Stimulated activated CD8-positive, alpha-beta memory T cell treated with anti-CD3 and anti-CD28 coated beads, Interleukin-15, amount 100 ng/mL, for 48 hours (primary cell): ENCODE measurements at regions not wholly inside any gene's neighbourhood (a gene's known extent, or its start where the extent isn't known, plus 50 kb on each side); places are given as distances from the start of the nearest gene placed in this dataset.

Experiments used
- DNase-seq, 2 donors: peaks; one replicate each; pipeline ENCODE4 v3.0.0-alpha.2; 2020; ENCODE audit warnings: low read depth in 2 of 2

DNA sequence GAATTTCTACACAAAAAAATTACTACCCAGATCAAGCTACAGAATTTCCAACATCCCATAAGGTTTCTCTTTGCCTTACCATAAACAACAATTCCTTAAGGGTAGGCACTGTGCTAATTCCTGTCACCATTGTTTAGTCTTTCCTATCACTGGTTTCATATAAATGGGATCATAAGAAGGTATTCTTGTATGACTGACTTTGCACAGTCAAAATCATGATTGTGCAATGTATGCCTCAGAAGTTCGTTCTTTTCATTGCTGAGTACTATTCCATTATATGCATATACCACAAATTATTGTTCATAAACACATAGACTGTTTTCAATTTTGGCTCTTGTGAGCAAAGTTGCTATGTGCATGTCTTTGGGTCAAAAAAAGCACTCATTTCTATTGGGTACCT lies 611.6 kb upstream of the CADM1 start:
- DNase-seq: no peak

DNA sequence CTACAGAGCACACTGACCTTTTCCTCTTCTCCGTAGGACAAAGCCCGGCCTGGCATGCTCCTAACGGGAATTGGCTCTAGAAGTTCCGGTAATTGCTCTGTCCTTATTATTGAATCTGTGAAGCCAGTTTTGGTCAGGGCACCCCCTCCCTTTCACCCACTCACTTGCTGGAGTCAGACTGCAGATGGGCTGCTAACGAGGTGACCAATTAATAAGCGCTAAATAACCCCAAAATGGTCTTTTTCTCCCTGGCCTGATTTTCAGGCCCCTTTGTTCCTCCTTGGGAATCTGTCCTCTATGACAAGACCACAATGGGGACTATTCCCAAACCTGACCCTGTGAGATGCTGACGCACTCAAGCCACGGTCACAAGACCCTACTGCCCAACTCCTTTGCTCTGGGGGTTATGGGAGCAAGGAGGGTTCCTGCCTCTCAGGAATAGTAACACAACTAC lies 610.0 kb upstream of the CADM1 start:
- DNase-seq: no peak

DNA sequence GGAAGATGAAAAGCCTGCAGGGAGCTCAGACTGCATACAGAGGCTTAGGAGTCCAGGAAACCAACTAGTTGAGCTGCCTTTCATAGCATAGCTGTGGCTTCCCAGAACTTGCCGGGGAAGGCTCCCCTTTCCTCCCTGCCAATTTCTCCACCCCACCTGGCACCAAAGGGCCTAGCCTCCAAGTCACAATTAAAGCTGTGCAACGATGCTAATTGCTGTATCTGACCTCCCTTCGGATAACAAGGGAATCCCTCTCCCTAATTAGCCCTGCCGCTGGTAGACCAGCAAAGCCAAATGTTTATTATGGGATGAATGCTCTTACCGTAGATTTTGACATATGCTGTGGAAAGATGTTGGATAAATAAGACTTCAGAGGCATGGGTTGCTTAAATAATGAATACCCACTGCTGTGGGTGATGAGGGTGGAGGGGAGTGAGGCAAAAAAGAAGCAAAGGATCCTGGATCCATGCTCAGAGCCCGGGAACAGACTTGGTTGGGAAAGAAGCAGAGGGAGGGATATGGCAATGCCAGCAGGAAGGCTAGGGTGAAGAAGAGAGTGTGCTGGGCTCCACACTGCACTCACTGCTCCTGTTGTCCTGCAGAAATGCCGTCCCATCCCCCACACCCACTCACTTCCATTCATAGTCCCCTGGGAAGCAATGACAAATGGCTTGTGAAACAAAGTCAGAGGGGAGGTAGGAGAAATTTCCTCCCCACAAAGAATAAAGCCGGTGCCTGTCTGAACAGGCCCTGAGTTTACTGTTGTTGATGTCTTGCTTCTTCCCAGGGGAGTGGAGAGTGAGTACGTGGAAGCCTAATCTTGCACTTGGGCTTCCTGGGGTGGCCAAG lies 608.1 kb upstream of the CADM1 start:
- DNase-seq: no peak

DNA sequence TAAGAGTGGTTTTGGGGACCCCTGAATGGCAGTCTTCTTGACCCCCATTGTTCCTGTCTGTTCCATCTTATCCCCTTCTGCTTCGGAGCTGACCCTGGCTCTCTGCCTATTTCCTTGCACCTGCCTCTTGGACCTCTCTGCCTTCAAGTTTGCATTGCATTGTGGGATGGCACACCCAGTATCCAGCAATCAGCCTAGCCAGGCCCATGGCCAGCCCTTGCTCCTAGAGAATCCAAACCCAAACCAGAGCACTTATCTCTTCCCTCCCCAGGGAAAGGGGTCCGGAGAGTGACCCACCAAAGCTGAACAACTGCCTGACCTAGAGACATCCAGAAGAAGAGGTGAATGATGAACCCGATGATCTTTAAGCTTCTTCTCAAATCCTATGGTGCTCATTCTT lies 607.3 kb upstream of the CADM1 start:
- DNase-seq: no peak

DNA sequence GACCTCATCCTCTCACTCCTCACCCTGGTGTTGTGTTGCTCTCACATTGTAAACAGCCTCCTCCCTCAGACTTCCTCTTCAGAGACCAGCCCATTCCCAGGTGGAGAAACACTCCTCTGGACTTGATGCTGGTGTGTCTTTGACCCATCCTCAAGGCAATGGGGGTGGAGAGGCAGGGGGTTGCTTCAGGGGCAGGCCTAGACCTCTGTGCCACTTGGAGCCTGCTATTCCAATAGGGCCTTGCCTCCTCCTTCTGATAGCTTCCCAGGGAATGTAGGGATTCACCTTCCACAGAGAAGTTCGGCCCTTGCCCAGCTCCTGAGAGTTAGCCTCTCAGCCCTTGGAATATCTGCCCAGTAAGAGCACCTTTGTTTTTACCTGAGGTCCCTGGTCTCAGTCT lies 606.6 kb upstream of the CADM1 start:
- DNase-seq: no peak

DNA sequence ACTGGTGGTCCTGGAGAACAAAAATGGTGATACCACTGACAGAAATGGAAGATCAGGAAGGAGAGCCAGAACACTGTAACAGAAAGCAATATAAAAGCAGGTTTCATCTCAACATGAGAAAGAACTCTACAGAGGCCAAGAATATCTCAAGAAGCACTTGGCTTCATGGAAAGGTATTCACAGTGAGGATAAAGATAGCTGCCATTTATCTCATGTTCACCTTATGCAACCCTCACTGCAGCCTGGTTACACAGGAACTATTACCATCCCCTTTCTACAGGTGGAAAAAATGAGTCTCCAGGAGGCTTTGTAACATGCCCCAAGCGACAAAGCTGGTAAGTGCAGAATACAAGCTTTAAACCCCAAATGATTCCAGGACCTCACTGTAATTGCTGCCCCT lies 606.1 kb upstream of the CADM1 start:
- no peak for DNase-seq

DNA sequence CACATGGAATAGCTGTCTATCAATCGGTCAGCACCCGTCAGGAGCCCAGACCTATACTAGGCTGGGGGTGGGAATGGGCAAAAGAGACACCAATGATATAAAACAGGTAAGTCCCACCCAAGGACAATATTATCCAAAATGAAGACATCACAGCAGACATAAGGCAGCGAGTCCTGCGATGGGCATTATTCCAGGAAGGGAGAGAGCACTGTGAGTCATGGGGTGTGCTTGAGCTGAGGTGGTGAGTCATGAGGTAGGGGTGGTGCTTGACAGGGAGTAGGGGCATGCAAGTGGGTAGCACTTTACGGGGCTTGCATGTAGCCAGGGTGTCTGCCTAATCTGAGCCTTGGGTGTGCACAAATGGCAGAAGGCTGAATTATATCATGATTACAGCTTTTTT lies 605.0 kb upstream of the CADM1 start:
- no peak for DNase-seq

DNA sequence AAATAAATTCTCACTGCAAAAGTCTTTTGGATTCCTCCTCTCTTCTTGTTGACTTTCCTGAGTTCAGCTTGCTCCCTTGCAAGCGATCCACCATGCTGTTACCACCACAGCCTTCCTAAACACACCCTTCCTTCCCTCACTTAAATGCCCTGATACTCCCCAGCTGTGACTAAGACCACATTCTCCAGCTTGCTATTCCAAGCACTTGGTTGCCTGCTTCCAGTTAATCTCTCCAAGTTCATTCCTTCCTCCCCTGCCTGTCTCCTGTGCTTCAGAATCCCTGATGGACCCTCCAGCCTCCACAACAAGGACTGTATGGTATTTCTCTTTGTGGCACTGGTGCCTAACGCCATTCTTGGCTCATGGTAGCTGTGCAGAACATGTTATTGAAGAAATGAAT lies 603.9 kb upstream of the CADM1 start:
- DNase-seq: no peak

DNA sequence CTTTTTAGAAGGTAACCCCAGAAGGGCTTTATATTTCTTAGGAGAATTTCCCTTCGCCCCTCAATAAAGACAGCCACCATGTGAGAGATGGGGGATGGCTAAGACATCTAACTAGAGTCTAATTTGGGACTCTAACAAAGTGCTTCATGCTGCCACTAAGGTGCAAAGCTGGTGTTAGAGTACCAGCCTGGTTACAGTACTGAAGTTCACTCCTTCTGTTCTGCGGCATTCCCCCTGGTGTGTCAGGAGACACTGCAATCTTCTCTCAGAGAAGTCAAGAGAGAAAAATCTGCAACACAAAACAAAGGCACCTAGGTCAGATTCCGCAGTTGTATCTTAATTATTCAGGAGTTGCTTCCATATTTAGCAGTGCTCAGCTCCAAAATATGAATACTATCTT lies 603.0 kb upstream of the CADM1 start:
- DNase-seq: no peak

DNA sequence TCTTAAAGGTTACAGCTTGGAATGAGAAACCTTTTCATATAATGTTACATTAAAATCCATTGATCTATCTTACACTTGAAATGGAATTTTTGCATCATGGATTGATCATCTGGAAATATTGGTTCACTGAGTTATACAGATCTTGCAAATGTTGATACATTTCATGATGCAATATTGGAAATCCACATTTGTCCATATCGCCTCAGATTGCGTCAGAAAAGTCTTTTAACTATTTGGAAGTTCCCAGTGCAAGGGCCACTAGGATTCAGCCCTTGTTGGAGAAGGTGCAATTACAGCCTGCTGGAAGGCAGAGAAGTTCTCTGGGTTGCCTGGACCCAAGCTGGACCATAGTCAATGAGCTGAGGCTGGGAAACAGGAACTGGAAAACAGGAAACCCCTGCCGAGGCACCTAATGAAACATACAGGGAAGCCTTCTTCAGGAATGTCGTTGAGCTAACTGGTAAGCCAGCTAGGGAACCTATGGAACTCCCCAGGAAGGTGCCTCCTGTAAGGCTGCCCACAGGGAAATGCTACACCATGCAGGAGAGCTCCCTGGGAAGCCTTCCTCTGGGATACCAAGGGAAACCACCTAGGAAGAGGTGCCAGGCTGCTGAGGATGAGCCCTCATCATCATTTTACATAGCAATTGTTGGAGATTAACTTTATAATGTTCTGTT lies 600.4 kb upstream of the CADM1 start:
- DNase-seq: no peak

DNA sequence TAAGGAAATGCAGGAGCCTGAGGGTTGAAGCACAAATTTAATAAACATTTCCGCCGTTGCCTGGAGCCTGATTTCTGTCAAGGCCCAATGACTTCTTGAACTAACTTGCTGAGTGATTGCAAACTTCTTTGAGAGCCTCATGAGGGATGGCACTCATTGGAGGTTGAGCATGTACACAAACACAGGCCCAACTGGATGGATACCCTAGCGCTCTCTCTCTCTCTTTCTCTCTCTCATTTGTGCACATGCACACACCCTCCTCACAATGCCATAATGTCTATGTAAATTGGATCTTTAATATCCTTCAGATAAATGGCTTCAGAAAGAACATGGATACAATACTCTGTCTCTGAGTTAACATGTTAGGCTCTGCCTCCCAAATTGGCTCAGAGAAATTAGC lies 597.7 kb upstream of the CADM1 start:
- DNase-seq: no peak

DNA sequence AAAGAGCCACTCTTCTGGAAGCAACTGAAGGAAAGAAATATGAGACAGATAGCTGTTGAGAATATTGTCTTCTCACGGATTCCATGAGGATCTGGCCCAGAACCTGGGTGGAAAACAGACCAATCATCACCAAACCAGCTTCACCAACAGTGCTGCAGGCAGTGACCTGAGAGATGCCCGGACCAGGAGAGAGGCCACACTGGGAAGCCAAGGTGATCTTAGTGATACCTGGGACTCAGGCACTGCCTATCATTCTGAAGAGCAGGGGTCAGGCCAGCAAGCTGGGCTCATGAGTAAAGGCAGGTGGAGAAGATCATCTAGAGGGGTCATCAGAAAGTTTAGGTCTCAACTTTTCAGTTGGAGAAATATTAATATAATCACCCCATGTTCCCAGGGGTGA lies 595.8 kb upstream of the CADM1 start:
- no peak for DNase-seq

DNA sequence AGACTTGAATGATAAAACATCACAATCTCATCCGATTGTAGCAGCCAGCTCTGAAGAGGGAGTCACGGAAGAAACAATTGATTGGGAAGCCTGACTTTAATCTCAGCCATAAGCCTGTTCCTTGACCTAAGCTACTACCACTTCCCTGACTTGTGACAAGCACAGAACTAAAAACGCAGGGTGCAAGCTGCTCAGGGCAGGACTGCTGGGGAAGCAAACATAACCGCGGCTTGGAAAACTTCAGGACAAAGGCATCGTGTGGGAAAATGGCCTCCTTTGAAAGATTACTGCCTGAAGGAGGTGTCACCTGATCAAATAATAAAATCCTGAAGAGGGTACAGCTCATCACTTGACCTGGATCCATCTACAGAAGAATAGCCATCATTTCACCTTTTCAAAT lies 595.3 kb upstream of the CADM1 start:
- DNase-seq: no peak

DNA sequence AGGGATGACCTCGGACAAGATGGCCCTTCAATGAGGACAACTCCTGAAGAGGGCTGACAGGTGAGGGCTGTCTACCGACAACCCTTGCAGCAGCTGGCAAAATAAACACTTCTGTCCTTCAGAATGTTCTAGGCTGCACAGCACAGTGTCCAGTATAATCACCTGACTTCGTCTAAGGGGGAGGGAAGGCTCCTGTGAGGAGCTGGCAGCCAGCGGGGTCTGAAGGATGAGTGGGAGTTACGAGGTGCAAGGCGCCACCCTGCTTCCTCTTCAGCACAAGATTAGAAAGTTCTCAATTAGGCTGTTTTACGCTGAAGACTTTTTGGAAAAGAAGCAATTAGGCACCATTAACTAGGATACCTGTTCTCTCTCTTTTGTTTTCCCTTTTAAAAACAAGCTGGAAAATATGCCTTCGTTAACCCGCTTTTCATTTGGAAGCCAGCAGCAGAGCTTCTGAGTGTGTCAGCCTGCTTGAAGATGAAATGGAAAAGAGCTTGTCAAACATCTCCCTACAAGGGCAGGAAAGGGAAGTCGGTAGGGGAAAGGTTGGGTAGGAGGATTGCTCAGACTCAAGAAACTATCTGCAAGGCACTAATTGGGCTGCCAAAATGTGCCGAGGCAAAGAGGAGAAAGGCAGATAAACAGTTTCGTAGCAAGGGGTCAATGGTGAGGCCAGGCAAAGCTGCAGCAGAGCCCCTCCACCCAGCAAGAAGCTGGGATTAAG lies 592.2 kb upstream of the CADM1 start:
- no peak for DNase-seq

DNA sequence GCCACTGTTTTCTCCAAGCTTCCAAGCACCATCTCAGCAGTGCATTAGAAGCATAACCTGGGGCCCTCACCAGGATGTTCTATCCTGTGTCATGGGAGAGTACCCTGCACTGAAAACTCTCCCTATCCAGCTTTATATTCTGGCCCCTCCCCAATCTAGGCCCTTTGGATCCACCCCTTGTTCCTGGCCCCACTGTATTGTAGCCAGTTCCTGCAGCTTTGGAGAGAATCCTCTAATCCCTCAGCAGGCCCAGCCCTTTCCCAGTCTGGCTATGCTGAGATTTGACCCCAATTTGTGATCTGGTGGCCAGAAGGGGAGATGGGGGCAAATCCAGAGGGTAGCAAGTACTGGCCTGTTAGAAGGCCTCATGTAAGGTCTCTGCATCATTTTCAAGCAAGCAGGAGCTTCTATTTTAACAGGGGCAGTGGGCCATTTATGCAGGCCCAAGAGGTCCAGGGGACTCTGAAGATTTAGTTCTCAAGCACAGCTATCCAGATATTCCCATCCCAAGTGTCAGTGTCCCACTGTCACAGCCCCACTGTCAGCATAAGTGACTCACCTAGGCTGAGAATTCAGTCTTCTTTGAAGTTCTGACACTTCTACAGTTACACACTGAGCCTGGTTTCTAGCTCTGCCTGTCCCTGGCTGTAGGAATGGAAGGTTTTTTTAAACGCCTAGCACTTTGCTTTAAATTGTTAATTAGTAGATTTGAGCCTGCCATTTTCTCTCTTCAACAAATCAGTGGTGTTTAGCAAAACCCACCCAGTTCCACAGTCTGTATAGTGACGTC lies 589.5 kb upstream of the CADM1 start:
- no peak for DNase-seq

DNA sequence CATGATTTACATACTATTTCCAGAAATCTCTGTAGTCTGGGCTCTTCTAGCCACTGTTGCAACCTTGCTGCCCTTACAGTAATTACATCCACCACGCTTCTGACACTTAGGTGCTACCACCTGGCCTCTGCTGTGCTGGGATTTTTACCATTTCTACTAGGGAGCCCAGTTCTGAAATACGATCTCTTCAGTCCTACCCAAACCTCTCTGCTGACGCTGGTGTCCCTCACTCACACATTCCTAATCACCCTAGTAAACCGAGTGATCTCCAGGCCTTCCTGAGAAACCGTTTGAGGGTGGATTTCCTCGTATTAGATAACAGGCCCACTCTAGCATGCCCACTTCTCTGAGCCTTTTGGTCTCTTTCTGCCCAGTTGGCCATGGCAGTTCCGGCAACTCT lies 588.9 kb upstream of the CADM1 start:
- no peak for DNase-seq

DNA sequence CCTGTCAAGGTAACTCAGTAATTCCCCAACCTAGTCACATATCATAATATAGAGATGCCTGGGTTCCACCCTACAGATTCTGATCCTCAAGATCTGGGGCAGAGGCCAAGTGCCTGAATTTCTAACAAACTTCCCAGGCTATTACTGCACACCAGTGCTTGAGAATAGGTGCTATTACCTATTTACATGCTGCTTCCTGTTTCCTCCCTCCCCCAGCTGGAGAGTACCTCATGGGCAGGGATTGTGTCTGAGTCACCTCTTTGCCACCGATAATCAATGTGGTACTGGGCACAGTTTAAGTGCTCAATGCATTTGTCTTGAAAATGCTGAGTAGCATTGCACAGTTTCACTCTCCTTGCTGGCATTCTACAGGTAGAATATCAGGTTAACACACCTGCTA lies 582.2 kb upstream of the CADM1 start:
- DNase-seq: no peak

DNA sequence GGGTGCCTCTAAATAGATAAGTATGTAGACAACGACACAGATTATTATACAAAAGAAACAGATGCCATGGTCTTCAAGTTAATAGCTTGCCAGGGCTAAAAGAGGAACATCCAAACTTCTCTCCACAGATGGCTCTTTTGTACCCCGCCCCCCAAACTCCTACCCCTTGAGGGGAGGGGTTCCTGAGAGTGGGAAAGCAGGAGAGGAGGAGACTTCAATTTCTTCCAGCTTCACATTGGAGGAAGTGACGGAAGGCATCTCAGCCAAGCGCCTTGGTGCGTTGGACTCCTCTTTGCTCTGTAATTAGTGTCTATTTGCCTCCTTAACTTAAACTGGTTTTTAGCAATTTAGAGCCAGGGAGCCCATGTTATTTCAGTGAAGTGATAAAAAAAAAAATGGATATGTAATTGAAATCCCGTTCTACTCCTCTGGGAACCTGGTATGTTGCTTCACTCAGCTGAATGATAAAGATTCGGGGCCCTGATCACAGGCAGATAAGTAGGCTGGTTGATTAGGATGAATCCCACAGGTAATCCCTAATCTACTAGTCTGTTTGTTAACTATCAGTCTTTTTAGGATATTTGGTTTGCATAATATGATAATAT lies 580.9 kb upstream of the CADM1 start:
- no peak for DNase-seq

DNA sequence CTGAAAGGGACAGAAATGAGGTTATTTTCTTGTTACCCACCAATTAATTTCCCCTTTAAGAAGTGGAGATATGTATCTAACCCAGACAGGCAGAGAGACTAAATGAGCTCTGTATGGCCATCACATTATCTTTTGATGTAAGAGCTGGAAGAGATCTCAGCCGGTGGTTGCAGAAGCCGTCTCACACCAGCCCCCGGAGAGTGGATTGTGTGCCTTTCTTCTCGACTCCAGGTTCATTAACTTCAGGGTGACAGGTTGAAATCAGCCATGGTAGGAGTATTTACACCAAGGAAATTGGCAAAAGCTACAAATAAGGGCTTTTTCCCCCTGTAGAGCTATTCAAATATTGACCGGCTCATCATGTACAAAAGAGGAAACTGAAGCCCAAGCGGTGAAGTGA lies 580.3 kb upstream of the CADM1 start:
- DNase-seq: no peak

DNA sequence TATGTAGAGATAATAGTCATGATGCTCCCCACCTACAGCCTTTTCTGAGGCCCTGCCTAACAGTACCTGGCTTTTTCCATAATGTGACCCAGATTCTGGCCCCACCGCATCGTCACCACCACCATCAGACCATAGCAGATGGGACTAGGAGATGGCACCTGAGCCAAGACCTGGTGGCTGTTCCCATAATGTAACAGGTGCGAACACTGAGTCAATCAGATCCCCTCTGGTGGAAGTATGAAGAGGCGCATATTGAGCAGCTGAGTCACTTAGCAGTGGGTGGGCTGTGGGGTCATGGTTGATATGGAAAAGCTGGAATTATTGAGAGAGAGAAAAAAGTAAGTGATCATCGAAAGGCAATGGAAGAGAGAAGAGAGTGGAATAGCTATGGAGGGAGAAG lies 578.0 kb upstream of the CADM1 start:
- DNase-seq: no peak

DNA sequence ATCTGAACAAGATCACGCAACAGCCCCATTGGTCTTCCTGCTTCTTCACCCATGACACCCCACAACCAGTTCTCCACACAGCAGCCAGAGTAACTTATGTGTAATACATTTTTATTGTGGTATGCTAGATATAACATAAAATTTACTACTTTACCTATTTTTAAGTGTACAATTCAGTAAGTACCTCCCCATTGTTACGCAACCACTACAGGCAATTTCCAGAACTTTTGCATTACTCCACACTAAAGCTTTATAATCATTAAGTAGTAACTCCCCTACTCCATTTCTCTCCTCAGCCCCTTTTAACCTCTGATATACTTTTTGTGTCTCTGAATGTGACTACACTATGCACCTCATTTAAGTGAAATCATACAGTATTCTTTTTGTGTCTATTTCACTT lies 575.4 kb upstream of the CADM1 start:
- no peak for DNase-seq
